ENCODE measurements at regions not wholly inside any gene's neighbourhood (a gene's known extent, or its start where the extent isn't known, plus 50 kb on each side); places are given as distances from the start of the nearest gene placed in this dataset.
A peak's percentile ranks its signal among the peaks of the same experiment; 100 is the strongest.

GRCh38 chr5:156121234-156121633 is 205.7 kb upstream of the SGCD start:
- DNase-seq (no peak), ATAC-seq (peak in 1 of 4 donors; percentile 19)
- Histone ChIP-seq H3K27me3 (ENCODE audit: insufficient read depth in 3 of 3, low read length in 2 of 3) (no peaks in the 10 kb centered on the region), H3K4me3 (no peak overlapping the region), H3K9me3 (no peaks in the 10 kb centered on the region), H3K36me3 (ENCODE audit: insufficient read depth in 1 of 2, low read depth in 1 of 2) (no peaks in the 10 kb centered on the region), H3K27ac (no peak overlapping the region), H3K4me1 (peaks cover 11% of the 10 kb centered on the region)
- no peak for TF ChIP-seq CTCF (IDR thresholded peaks at IDR 0.05)
- intact Hi-C loops (cut with DNase I) = no loop called here
- 44 to 55% (median 52%) methylated on average over 3 of the region's 3 CpGs for WGBS, 3 donors

- Histone ChIP-seq H3K27me3 (ENCODE audit: insufficient read depth in 3 of 3, low read length in 2 of 3) (no peaks in the 10 kb centered on the region), H3K4me3 (no peak overlapping the region), H3K9me3 (no peaks in the 10 kb centered on the region), H3K4me1 (peaks cover 11% of the 10 kb centered on the region), H3K36me3 (ENCODE audit: insufficient read depth in 1 of 2, low read depth in 1 of 2) (no peaks in the 10 kb centered on the region), H3K27ac (no peak overlapping the region)
- intact Hi-C loops (cut with DNase I) = no loop called here
- no peak for TF ChIP-seq CTCF (IDR thresholded peaks at IDR 0.05)
- DNase-seq (no peak), ATAC-seq (no peak)
- 83 to 87% (median 87%) methylated on average over 1 of the region's 1 CpG for WGBS, 3 donors
Observed at GRCh38 chr5:156121882-156122281, 205.1 kb upstream of the SGCD start.

- no peak for DNase-seq
- no peak for TF ChIP-seq CTCF (IDR thresholded peaks at IDR 0.05)
- intact Hi-C loops (cut with DNase I) = no loop called here
- Histone ChIP-seq H3K4me1 (peaks cover 11% of the 10 kb centered on the region), H3K36me3 (ENCODE audit: insufficient read depth in 1 of 2, low read depth in 1 of 2) (no peaks in the 10 kb centered on the region), H3K9me3 (no peaks in the 10 kb centered on the region), H3K27ac (no peak overlapping the region), H3K4me3 (no peak overlapping the region), H3K27me3 (ENCODE audit: insufficient read depth in 3 of 3, low read length in 2 of 3) (no peaks in the 10 kb centered on the region)
- WGBS, 3 donors = 36 to 92% (median 50%) methylated on average over 1 of the region's 1 CpG
- ATAC-seq = no peak
Observed at GRCh38 chr5:156124708-156125107, 202.3 kb upstream of the SGCD start.

- no peak overlapping the region for H3K4me3 ChIP-seq
- DNase-seq = no peak
- no peaks in the 10 kb centered on the region for H3K27me3 ChIP-seq (ENCODE audit: insufficient read depth in 3 of 3, low read length in 2 of 3)
- H3K27ac ChIP-seq = no peak overlapping the region
- 42 to 56% (median 51%) methylated on average over 3 of the region's 3 CpGs for WGBS, 3 donors
- no peaks in the 10 kb centered on the region for H3K36me3 ChIP-seq (ENCODE audit: insufficient read depth in 1 of 2, low read depth in 1 of 2)
- intact Hi-C loops (cut with DNase I) = no loop called here
- ATAC-seq = no peak
- H3K4me1 ChIP-seq = peaks cover 10% of the 10 kb centered on the region
- H3K9me3 ChIP-seq = no peaks in the 10 kb centered on the region
- no peak for TF ChIP-seq CTCF (IDR thresholded peaks at IDR 0.05)
Observed at GRCh38 chr5:156125118-156125517, 201.8 kb upstream of the SGCD start.

- Histone ChIP-seq H3K4me3 (no peak overlapping the region), H3K4me1 (no peaks in the 10 kb centered on the region), H3K9me3 (no peaks in the 10 kb centered on the region), H3K27me3 (ENCODE audit: insufficient read depth in 3 of 3, low read length in 2 of 3) (no peaks in the 10 kb centered on the region), H3K36me3 (ENCODE audit: insufficient read depth in 1 of 2, low read depth in 1 of 2) (no peaks in the 10 kb centered on the region), H3K27ac (no peak overlapping the region)
- 71 to 83% (median 75%) methylated on average over 1 of the region's 1 CpG for WGBS, 3 donors
- TF ChIP-seq CTCF (IDR thresholded peaks at IDR 0.05) = no peak
- intact Hi-C loops (cut with DNase I) = no loop called here
- no peak for DNase-seq
- ATAC-seq = no peak
Observed at GRCh38 chr5:156126716-156127115, 200.2 kb upstream of the SGCD start.
